GM04503 (cell line): ENCODE measurements at regions not wholly inside any gene's neighbourhood (a gene's known extent, or its start where the extent isn't known, plus 50 kb on each side); places are given as distances from the start of the nearest gene placed in this dataset.

ENCODE experiments used
- DNase-seq: peaks from one replicate; pipeline ENCODE4 v3.0.0-alpha.2; 2012; ENCODE audit warnings: low read depth

- no peak for DNase-seq
Observed at GRCh38 chr5:125176005-125176390, 429.6 kb upstream of the ZNF608 start.

DNA sequence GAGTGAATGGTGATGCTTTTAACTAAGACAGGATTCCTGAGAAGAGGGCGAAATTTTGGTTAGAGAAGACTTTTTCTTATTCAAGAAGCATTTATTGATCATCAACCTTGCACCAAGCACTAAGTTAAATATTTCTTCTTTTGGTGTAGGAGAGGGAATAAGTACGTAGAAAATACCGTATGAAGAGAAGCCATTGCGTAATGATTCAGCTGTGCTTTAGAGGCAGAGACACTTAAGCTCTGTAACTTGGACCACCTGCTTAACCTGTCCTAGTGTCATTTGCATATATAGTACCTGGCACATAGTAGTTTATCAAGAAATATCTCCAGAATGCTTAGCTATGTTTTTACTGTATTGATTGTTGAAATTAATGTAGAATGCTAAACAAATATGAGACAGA lies 430.9 kb upstream of the ZNF608 start:
- DNase-seq: no peak

- DNase-seq: no peak
Observed at GRCh38 chr5:125179612-125180011, 433.2 kb upstream of the ZNF608 start.

DNA sequence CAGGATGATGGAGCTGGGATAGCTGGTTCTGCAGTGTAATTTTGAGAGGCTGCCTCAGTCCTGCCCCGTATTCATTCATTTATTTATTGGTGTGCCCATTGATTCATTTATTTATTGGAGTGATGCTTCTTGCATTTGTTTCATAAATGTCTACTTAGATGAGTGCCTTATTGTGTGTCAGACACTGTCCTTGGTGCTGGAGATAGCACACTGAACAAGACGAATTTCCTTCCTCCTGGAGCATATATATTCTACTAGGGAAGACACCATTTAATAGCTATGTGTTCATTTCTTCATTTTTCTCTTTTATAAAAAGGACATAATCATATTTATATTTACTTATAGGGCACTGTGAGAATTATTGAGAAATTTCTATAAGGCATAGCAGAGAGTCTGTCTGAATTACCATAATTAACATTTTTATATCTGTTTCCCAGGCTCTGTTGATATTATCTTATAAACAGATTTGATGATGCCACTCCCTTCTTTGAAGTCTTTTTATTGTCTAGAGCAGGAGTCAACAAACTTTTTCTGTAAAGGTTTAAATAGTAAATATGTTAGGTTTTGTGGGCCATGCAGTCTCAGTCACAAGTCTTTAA lies 433.9 kb upstream of the ZNF608 start:
- DNase-seq: no peak

- DNase-seq: no peak
Observed at GRCh38 chr5:125181159-125181558, 434.7 kb upstream of the ZNF608 start.

DNA sequence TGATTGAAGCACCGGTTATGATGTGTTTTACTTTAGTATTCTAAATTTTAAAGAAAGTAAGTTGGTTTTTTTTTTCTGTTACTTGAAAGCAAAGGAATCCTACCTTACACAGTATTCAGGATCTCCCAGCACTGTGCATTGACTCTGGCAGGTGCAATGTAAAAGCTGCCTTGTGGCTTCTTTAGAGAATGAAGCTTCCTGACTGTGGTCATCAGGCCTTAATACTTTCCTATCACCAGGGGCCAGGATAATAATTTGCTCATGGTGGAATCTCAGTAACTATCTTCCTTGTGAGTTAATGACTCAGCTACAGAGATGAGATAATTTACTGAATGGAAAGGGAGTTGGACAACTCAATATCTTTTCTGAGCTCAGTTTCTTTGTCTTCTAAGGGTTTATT lies 435.5 kb upstream of the ZNF608 start:
- DNase-seq: no peak

- DNase-seq: no peak
Observed at GRCh38 chr5:125185740-125186139, 439.3 kb upstream of the ZNF608 start.

DNA sequence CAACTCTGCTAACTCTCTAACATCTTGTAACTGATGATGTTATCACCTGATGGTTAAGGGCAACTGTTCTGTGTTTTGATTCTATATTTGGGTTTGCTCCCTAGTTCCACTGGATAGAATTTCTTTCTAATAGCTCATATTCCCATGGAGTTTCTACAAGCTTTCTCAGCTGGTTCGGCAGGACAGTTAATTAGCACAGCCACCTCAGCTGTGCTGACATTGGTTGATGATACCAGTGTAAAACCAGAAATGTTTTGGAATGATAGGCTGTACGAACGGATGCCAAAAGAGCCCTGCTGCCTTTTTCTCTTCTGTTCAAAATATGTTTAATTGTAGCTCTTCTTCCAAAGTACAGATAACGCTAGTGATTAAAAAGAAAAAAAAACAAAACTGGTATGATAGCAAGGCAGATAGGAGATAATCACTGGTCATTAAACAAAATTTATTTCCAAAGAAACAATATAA lies 440.5 kb upstream of the ZNF608 start:
- DNase-seq: no peak

- no peak for DNase-seq
Observed at GRCh38 chr5:125189531-125189941, 443.1 kb upstream of the ZNF608 start.

- DNase-seq: no peak
Observed at GRCh38 chr5:125190232-125191087, 444.0 kb upstream of the ZNF608 start.

DNA sequence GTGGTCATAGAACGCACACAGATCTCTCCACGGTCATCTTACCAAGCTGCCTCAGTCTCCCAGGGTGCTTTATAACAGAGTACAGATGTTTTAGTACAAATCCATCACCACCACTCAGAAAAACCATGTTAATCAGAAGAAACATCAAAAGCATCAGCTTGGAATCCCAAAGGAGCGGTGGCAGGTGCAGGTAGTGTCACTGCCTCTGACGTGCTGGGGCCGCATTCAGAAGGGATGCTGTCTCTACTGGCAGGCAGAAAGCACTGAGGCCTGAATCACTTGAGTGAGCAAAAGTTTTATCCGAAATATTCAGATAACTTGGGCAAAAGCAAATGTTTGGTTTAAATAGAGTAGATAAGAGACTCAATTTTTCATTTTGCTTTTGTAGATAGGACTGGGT lies 448.4 kb upstream of the ZNF608 start:
- DNase-seq: no peak

- DNase-seq: no peak
Observed at GRCh38 chr5:125196481-125197111, 450.2 kb upstream of the ZNF608 start.

DNA sequence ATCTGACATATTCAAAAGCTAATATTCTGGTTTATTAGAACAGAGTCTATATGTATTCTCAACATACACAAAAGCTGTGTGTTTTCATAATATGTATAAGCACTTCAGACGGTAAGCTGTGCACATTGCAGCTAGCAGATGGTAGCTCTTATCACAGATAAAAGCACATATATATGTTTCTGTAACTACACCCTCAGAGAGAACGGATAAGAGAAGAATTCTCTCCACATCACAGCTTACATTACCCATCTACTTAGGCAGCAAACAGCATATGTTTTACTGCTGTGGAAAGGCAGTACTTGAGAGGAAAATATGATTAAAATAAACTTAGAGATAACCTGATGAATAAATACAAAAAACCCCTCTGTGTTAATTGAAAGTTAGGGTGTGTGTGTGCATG lies 450.9 kb upstream of the ZNF608 start:
- DNase-seq: no peak

DNA sequence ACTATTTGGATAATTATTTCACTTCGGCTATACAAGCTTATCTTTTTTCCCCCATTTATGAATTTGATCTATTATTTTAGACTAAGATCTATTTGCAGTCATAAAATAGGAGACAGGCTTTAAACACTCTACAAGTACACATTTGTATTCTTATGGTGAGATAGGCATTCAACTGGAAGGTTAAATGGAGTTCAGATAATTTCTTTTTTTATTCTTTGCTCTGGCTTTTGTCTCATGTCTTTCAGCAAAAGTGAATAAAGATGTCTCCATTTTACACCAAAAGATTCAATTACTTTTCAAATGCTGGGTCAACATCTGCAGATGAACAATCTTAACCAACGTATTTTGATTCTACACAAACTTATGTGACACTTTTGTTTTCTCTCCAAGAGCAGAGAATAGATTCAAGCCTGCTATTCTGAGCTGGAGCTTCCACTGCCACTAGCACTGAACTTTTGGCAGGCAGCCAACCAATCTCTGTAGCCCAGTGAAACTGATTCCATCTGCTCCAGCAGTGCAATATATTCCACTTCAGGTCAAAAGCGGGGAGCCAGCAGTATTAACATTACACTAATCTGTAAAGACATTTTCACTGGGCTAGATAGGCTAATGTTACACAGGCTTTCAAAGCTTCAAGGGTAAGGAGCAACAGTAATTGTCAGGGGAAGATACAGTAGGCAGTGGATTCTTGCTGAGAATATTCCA lies 452.0 kb upstream of the ZNF608 start:
- DNase-seq: peak; percentile 16

GRCh38 chr5:125199373-125199772 lies 452.9 kb upstream of the ZNF608 start:
- no peak for DNase-seq

- no peak for DNase-seq
Observed at GRCh38 chr5:125199968-125200865, 453.8 kb upstream of the ZNF608 start.

DNA sequence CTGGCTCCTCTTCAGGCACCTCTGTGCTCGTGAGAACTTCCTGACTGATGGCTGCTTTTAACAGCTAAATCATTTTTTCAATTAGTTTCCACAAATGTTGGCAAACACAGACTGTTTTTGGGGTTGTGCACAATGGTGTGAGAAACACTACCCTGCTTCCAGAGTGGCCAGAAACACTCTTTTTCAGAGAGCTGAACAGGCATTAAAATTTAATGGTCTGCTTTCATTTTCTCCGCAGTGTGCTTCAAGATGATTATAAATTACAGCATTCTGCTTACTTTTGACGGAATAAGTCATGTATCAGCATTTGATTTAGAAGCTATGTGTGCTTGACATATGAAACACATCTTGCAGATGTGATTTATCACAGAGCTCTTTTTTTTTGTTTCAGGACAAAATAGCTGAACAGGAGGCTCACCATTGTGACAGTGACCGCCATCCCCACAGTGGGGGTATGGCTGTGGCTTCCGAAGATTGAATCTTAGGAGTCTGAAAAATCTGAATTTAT lies 454.5 kb upstream of the ZNF608 start:
- DNase-seq: no peak

DNA sequence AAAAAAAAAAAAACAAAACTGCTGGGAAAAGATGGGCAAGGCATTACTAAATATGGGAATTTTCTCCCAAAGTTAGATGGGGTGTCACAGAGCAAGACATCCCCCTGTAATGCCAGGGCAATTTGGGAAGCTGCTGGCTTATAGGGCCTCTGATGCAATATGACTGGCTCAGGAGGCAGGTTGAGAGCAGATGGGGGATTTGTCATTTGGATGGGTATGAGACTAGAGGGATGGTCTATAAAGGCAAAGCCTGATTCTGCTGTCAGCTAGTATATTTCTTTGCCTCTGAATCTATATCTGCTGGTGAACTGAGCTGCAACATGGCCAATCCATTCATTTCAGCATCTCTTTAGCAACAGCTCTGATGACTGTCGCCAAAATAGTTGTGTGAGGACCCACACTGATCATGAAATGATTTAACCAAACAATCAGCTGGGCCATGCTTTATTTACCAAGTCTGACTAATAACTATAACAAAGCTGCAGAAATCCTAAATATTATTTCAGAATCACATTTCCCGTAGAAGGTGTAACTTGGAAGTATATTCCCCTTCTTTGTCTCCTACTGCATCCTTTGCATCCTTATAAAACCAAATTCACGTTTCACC lies 455.1 kb upstream of the ZNF608 start:
- DNase-seq: no peak

DNA sequence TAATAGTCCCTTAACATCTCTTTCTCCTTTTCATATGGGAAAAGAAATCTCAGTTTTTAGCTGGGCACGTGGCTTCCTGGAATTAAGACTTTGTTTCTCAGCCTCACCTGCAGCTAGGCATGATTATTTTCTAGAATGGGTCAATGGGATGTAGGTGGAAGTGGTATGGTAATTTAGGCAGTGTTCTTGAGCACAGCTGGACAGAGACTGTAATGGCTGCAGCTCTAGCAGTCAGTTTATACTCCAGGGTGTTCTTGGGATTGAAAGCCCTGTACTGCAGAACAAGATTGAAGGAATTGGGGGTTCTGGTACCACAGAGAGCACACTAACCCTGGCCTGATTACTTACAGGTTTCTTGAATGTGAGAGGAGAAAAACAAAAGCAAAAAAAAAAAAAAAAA lies 455.9 kb upstream of the ZNF608 start:
- DNase-seq: no peak

DNA sequence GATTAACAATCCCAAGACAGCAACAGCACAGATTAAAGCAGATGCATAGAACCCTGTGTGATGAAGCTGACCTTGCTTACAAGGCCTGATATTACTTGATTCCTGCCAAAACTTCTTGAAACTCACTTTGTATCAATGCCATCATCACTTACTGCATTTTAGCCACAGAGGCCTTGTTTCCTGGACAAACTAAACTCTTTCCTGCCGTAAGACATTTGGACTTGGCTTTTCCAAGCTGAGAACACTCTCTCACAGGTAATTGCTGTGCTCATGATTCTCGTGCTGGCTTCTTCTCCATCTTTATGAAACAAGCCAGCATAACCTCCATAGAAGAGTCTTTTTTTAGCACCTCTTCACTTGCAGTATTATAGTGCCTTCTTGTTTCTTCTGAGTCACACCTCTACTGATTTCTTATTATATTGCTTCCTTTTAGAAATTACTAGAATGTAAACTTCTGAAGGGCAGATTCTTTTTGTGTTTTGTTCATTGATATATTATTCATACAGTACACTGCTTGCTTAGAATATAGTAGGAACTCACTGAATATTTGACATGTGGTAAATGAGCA lies 456.5 kb upstream of the ZNF608 start:
- no peak for DNase-seq

- DNase-seq: no peak
Observed at GRCh38 chr5:125203912-125204311, 457.5 kb upstream of the ZNF608 start.
